B cell (primary cell): ENCODE measurements at regions not wholly inside any gene's neighbourhood (a gene's known extent, or its start where the extent isn't known, plus 50 kb on each side); places are given as distances from the start of the nearest gene placed in this dataset.

ENCODE experiments used
- CTCF ChIP-seq: fragments of 200-600 bp; IDR thresholded peaks from one replicate; pipeline ENCODE4 v1.8.0; 2022; ENCODE audit warnings: antibody characterized with exemption, mild to moderate bottlenecking
- EZH2 ChIP-seq: IDR thresholded peaks from 2 replicates; pipeline ENCODE4 v1.6.1; 2012; ENCODE audit warnings: borderline replicate concordance, low read depth, mild to moderate bottlenecking, moderate library complexity, low read length; ENCODE audit not compliant: insufficient read depth, poor library complexity, severe bottlenecking

- TF ChIP-seq CTCF (no peak), EZH2 (no peak)
These were observed 500.2 kb downstream of the STIM2 start for GRCh38 chr4:27360790-27361267.
